HG03521 (cell line): ENCODE measurements at regions not wholly inside any gene's neighbourhood (a gene's known extent, or its start where the extent isn't known, plus 50 kb on each side); places are given as distances from the start of the nearest gene placed in this dataset.
"Not testable (repeated sequence)": the region's sequence is repeated elsewhere in the genome, so short reads cannot be mapped to it uniquely, and the experiment has no call there.

Experiments
- ATAC-seq: cut with Tn5 transposase; IDR thresholded peaks from one replicate; pipeline ENCODE4 v1.9.1; 2021; ENCODE audit warnings: mild to moderate bottlenecking, moderate library complexity; ENCODE audit not compliant: unreplicated experiment

DNA sequence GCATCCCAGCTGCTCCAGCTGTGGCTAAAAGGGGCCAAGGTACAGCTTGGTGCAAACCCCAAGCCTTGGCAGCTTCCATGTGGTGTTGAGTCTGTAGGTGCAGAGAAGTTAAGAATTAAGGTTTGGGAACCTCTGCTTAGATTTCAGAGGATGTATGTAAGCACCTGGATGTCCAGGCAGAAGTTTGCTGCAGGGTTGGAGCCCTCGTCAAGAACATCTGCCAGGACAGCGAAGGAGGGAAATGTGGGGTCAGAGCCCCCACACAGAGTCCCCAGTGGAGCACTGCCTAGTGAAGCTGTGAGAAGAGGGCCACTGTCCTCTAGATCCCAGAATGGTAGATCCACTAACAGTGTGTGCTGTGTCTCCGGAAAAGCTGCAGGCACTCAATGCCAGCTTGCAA, 236.2 kb upstream of the ADRA1B start:
- no peak for ATAC-seq

DNA sequence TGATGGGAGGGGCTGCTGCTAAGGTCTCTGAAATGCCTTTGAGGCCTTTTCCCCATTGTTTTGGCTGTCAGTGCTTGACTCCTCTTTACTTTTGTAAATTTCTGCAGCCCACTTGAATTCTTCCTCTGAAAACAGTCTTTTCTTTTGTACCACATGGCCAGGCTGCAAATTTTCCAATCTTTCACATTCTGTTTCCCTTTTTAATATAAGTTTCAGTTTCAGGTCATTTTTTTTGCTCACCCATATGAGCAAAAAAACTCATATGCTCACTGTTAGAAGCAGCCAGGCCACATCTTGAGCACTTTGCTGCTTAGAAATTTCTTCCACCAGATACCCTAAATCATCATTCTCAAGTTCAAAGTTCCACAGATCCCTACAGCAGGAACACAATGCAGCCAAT, 234.6 kb upstream of the ADRA1B start:
- no peak for ATAC-seq

DNA sequence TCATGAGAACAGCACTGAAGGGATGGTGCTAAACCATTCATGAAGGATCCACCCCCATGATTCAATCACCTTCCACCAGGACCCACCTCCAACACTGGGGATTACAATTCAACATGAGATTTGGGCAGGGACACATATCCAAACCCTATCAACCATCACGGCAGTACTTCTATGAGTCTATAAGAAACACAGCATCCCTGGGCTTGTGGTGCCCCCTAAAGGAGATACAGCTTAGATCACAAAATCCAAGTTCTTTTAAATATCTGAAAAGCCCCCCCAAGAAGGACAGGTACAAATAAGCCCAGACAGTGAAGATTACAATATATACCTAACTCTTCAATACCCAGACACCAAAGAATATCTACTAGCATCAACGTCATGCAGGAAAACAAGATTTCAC, 233.7 kb upstream of the ADRA1B start:
- ATAC-seq, result no peak

DNA sequence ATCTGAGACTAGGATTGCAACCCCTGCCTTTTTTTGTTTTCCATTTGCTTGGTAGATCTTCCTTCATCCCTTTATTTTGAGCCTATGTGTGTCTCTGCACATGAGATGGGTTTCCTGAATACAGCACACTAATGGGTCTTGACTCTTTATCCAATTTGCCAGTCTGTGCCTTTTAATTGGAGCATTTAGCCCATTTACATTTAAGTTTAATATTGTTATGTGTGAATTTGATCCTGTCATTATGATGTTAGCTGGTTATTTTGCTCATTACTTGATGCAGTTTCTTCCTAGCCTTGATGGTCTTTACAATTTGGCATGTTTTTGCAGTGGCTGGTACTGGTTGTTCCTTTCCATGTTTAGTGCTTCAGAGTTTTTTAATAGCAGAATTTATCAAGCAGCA, 228.4 kb upstream of the ADRA1B start:
- not testable (repeated sequence) for ATAC-seq

DNA sequence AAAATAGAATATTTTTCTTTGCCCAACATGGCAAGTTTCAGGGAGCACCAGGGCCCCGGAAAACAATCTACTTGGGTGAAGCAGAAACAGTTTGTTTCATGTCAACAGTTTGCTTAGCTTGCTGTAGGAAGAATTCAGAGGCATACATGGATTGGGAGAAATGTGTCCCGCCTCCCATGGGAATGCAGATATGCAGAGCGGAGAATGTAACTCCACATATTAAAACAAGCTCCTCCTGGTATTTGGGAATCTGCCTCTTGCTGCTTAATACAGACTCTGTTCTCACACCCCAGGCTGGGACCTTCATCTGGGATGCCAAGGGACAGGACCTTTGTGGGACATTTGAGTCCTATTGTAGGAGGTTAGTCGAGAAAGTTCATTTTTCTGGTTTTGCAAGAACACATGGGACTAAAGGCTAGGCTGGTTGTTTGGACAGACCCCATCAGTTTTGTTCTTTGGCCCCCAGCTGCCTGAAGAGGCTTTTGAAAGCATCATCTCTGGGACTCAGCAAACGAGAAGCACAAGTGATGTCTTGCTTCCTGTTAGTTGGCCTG, 220.5 kb upstream of the ADRA1B start:
- no peak for ATAC-seq

DNA sequence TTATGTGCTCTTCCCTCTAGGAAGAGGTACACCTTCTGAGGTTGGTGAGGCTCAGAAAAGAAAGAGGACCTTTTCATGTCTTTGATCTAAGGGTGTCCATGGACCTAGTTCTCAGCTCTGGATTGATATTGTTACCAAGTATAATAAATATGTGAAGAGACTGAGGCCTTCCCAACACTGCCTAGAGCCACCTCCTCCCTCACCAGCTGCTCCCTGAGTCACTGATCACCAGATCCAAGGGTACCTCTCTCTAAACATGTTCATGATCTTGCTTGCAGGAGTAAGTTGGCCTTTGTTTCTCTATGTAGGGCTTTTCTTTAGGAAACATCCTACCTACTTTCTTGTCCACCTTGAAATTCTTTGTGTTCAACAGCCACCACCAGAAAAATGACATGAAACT, 218.8 kb upstream of the ADRA1B start:
- ATAC-seq, result no peak

DNA sequence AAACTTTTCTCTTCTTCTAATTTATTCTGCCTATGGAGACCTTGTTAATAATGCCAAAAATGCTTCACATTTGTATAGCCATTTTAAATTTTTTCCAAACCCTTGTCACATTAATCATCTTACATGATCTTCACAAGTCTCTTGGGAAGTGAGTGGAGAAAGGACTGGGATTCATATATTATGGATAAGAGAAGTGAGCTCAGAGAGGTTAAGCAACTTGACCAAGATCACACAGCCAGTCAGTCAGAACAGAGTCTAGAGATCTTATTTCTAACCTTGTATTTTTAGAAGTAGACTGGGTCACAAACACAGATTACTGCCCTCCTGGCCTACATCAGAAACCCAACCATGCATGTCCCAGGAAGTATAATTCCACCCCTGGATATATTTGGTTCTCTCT, 218.0 kb upstream of the ADRA1B start:
- no peak for ATAC-seq

DNA sequence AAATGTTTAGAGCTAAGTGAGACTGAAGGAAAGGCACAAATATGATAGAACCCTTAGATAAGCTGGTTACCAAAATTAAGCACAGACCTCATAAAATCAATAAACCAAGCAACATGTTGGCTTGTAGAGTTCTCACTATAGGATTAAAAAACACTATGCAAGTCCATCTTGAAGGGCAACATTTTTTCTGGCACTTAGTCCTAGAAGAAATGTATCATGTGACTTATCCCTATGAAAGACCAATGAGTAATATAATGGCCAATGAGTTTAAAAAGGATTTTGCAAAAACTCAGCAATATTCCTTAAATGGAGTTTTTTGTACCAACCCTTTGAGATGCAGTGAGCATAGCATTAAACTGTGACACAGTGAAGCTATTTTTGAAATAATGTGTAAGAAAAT, 216.3 kb upstream of the ADRA1B start:
- ATAC-seq, result no peak

DNA sequence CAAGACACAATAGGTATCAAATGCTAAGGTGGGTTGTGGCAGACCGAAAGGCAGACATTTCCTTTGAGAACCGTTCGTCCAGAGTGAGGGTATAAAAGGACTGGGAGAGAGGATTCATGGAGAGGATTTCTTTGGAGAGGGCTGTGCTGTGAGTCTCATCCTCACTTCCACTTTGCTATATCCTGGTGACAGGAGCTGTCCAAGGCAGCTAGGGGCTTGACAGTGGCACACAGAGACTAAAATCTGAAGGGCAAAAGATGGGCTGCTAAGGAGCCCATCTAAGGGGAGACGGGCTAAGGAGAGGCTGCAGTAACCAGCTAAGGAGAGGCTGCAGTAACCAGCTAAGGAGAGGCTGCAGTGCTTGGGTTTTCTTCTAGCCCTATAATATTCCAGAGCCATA, 214.0 kb upstream of the ADRA1B start:
- no peak for ATAC-seq

DNA sequence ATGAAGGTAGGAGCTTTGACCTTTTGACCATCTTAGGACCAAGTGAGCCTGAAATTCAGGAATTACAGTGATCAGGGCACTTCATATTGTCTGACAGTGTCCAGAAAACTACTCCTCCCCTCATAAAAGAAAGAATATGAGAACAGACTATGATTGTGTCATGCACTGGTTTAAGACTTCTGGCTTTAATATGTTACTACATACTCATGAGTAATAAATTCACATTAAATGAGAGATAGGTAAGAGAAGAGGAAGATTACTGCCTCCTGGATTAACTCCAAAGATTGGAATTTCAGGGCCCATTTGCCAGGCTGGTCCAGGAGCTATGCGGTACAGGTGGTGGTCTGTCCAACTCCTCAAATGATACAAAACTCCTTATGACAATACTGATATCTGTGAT, 213.5 kb upstream of the ADRA1B start:
- no peak for ATAC-seq

DNA sequence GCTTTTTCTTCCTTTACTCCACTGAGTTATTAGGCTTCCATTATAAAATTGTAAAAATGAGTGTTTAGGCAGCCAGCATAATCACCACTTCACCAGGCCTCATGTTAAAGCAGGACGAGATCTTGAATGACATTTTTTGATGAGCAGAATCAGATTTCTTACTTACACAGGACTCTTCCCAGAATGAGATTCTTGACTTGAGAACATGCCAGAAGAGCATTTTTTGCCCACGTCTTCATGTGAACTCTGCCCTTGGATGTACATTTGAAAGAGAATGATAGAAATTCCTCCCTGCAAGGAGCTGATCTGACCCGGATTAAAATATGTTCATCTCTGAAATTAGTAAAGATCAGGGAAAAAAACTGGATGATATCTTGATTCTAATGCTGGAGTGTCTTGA, 212.1 kb upstream of the ADRA1B start:
- no peak for ATAC-seq

DNA sequence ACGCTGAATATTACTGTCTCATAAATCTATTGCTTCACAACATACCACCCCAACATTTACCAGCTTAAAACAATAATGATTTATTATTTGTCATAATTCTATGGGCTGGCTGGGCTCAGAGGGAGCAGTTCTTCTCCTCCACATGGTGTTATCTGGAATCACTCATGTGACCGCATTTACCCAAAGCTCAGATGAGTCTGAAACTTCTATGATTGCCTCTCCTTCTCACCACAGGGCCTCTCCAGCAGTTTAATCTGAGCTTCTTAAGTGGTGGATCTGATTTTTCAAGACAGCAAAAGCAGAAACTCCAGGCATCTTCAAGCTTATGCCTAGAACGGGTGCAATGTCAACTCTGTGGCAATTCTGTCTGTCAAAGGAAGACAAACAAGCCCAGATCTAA, 210.3 kb upstream of the ADRA1B start:
- ATAC-seq, result no peak

DNA sequence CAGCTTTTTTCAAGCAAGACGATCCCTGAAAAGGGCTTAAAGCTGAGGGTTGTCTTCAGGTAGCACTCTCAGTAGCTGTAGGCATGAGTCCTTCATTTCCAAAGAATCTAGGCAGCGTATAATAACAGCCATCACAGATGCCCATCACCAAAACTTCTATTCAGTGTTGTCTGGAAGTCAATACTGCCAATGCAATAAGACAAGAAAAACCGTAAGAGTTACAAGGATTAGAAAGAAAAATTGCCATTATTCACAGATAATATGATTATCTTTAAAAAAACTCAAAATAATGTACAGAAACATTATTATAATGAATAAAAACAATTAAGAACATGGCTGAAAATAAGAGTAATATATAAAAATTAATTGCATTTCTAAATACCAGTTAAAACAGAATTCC, 208.2 kb upstream of the ADRA1B start:
- no peak for ATAC-seq

DNA sequence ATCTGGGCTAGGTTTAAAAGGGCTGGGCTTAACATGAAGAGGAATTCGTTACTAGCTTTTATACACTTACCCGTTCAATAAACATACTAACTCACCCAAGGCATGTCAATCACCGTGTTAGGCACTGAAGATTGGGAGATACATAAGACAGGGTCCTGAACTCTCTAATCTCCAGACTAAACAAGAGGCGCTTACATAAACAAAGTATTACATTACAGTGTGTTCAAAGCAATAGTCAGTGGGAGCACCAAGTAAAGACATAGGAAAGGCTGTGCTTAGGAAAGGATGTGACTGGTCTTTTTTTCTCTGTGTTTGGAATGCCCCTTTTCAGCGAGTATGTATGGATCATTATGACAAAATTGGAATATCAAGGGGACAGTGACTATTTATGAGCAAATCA, 203.6 kb upstream of the ADRA1B start:
- no peak for ATAC-seq

DNA sequence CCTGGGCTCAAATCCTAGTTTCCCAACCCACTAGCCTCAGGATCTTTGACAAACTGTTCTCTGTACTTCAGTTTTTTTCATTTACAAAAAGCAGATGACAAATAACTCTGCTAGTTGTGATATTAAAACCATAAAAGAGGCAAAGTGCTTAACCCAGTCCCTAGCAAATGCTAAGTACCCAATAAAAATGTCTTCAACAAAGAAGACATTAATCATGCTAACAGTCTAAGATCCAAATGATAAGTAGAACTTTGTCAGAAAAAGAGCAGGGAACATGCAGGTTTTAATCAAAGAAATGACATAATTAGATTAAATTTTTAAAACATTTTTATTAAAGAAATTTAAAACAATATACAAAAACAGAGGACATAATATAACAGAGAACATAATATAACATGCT, 203.0 kb upstream of the ADRA1B start:
- no peak for ATAC-seq

DNA sequence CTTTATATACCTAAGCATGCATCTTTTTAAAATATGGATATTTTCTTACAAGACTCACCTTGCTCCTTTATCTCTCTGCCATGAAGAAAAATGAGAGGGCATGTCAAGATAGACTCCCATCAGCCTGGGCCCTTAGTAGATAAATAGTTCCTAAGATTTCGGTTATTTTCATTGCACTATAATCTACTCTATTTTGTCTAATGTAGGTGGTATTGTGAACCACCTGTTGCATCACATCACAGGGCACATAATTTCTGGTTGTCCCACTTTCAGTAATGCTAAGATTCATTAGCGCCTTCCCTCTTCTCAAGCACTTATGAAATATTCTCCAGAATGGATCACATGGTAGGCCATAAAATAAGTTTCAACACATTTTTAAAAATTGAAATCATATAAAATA, 202.5 kb upstream of the ADRA1B start:
- ATAC-seq, result no peak

DNA sequence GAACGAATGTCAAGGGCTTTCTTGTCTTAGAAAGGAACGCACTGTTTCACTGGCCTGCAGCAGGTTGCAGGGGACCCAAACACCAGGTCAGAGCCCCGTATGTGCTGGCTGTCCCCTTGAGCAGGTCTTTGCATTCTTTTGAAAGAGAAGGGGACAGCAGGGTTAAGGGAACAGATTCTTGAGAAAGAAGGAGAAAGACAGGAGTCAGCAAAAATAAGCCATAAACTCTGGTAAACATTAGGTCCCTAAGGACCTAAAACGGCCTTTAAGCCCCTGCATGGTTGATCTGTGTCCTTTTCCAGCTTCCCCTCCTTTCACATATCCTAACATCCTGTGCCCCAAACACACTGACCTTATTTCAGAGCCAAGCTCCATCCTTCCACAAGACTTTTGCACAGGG, 190.8 kb upstream of the ADRA1B start:
- ATAC-seq, result no peak

DNA sequence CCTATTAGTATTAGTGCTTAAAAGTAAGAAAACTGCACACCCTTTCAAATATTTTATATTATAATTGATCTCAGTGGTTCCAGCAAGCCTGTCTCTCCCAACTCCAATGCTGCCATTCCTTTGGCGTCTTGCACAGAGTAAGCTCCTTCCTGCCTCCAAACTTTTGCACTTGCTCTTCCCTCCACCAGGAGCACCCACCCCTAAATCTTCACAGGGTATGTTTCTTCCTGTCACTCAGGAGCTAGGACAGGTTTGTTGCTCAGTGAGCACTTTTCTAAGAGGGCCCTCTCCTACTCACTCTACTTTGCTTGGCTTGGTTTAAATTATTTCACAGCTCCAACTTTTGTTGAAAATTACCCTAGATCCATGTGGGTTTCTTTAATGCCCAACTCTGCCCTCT, 189.1 kb upstream of the ADRA1B start:
- ATAC-seq, result no peak

DNA sequence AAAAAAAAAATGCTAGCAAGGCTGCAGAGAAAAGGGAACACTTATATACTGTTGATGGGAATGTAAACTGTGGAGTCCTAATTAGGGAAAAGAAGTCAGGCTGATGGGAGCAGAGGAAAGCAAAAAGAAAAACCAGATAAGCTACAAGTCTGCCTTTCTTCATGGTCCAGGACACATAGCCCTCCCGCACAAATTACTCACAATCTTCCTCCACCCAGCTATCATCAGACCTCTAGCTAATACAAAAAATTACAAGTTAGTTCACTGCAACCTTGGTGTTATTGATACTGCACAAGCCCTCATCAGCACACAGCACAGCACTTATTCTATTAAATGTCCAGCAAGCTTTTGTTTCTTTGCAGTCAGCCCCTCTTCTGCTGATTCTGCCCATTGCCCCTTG, 186.0 kb upstream of the ADRA1B start:
- no peak for ATAC-seq

DNA sequence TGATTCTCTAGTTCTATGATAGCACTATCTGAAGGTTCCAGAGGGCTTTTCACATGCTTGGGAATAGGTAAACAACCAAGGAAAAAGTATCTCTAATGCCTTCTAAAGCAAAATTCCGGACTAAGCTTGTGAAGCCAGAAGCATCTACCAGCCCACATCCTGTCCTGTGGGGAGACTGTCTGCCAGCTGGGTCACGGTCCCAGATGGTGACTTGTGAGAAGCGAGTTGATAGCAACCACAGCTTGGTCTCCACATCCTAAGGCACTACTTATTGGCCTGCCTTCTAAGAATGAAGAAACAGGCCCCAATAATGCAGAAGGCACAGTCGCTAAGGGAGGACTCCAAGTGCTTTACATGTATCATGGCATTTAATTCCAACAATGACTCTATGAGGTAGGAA, 184.1 kb upstream of the ADRA1B start:
- ATAC-seq, result no peak

DNA sequence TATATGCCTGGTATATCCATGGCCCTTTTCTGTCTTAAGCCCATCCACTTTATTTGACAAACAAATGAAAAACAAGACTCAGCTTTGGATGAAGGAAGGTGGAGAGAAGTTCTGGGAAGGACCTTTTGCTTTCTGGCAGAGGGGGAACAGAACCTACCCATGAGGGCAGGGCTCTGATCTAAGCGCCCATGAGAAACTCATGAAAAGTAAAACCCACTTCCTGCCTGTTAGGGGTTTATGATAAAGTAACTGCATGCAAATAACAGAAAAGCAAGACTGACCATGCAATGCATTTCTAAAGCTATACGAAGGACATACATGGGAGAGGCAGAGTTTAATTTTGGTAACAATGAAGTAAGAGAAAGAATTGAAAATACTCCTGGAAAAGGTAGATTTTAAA, 181.9 kb upstream of the ADRA1B start:
- no peak for ATAC-seq

DNA sequence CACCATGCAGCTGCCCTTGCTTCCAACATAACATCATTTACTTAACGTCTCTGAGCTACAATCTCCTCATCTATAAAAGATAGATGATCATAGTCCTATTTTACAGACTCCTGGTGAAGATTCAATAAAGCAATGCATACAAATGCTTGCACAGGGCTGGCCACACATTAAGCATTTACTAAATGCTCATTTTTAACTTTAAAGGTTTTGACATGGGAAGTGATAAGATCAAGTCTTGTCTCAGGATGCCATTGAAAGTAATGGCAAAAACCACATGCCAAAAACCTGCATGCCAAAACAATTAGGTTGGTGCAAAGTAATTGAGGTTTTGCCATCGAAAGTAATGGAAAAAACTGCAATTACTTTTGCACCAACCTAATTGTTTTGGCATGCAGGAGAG, 181.2 kb upstream of the ADRA1B start:
- ATAC-seq, result no peak

DNA sequence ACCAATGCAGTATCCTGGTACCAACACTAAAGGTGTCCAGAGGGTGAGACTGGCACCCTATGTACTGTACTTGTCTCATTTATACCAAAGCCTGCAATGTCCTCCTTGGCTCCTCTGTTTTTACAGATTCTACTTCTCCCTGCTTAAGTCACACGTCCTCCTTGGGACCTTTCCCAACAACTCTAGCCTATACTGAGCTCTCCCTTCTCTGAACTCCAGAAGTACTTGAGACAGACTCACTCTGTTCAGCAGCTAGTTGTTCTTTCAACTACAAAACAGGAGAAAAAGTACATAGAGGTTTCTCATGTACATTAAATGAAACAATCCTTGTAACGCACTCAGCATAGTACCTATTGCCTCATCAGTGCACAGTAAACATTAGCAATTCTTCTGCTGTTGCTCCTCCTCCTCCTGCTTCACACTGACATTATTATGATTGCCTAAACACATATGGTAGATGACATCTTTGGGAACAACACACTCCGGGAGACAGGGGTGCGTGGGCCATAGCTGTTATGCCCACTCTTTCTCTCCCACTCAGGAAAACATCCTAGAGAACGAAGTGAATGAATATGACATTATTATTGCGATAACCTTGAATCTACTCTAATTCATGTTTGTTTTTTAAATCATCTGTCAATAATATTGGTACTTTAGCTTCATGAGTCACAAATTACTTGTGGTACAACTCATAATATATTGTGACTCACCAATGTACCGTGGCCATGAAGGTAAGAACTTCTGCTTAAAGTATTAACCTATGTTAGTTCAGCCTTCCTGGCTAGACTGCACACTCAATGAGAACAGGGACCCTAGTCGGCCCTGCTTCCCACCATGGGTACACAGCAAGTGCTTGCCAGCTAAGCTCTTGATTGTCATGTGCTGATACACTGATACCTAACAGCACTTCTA, 180.3 kb upstream of the ADRA1B start:
- no peak for ATAC-seq
